ENCODE measurements at regions not wholly inside any gene's neighbourhood (a gene's known extent, or its start where the extent isn't known, plus 50 kb on each side); places are given as distances from the start of the nearest gene placed in this dataset.

DNA sequence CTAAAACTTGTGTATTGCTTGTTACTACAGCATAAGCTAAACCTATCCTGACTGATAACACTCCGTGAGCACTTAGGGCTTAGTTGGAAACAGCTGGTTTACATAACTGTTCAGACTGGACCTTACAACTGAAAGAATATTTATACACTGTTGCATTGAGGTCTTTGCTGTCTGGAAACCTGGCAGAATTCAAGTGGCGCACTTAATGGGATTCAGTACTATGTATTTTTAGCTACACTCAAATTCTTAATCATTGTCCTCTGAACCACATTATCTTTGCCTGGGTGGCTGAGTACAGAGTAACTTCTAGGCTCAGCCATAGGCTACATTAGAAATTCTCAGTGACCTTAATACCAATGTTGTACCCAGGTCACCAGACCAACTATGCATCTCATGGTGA is 172.9 kb downstream of the PMP22 start:
- TF ChIP-seq, protein P1, sequence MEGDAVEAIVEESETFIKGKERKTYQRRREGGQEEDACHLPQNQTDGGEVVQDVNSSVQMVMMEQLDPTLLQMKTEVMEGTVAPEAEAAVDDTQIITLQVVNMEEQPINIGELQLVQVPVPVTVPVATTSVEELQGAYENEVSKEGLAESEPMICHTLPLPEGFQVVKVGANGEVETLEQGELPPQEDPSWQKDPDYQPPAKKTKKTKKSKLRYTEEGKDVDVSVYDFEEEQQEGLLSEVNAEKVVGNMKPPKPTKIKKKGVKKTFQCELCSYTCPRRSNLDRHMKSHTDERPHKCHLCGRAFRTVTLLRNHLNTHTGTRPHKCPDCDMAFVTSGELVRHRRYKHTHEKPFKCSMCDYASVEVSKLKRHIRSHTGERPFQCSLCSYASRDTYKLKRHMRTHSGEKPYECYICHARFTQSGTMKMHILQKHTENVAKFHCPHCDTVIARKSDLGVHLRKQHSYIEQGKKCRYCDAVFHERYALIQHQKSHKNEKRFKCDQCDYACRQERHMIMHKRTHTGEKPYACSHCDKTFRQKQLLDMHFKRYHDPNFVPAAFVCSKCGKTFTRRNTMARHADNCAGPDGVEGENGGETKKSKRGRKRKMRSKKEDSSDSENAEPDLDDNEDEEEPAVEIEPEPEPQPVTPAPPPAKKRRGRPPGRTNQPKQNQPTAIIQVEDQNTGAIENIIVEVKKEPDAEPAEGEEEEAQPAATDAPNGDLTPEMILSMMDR (IDR thresholded peaks at IDR 0.05; ENCODE audit: poor library complexity, severe bottlenecking): no peak
- no peak for TF ChIP-seq POLR2AphosphoS5 (IDR thresholded peaks at IDR 0.05)

Measured in neural cell (in vitro differentiated cells).